Fibroblast of skin of abdomen (primary cell): ENCODE measurements at regions not wholly inside any gene's neighbourhood (a gene's known extent, or its start where the extent isn't known, plus 50 kb on each side); places are given as distances from the start of the nearest gene placed in this dataset.

Experiments
- DNase-seq: peaks from one replicate; pipeline ENCODE4 v3.0.0-alpha.2; 2013

GRCh38 chr4:145345401-145345800 is 136.3 kb upstream of the SMAD1 start:
- DNase-seq = peak; percentile 70

GRCh38 chr4:145341381-145341780 is 140.3 kb upstream of the SMAD1 start:
- no peak for DNase-seq

GRCh38 chr4:145340071-145340675 is 141.5 kb upstream of the SMAD1 start:
- no peak for DNase-seq

- DNase-seq = no peak
Observed at GRCh38 chr4:145339075-145339725, 142.5 kb upstream of the SMAD1 start.

- no peak for DNase-seq
Observed at GRCh38 chr4:145338568-145338967, 143.1 kb upstream of the SMAD1 start.

- DNase-seq = no peak
Observed at GRCh38 chr4:145337391-145337790, 144.3 kb upstream of the SMAD1 start.

GRCh38 chr4:145333786-145334185 is 147.9 kb upstream of the SMAD1 start:
- no peak for DNase-seq

- DNase-seq = no peak
Observed at GRCh38 chr4:145326491-145326890, 146.1 kb upstream of the OTUD4 start.

- DNase-seq = peak; percentile 50
Observed at GRCh38 chr4:145324161-145324560, 143.8 kb upstream of the OTUD4 start.

- peak; percentile 53 for DNase-seq
Observed at GRCh38 chr4:145320294-145320693, 139.9 kb upstream of the OTUD4 start.

- DNase-seq = no peak
Observed at GRCh38 chr4:145319751-145320150, 139.4 kb upstream of the OTUD4 start.

GRCh38 chr4:145316897-145317574 is 136.6 kb upstream of the OTUD4 start:
- peak; percentile 77 for DNase-seq

GRCh38 chr4:145315811-145316225 is 135.4 kb upstream of the OTUD4 start:
- peak; percentile 97 for DNase-seq

GRCh38 chr4:145308598-145308997 is 128.2 kb upstream of the OTUD4 start:
- peak; percentile 29 for DNase-seq

GRCh38 chr4:145307763-145308430 is 127.5 kb upstream of the OTUD4 start:
- no peak for DNase-seq

- no peak for DNase-seq
Observed at GRCh38 chr4:145307120-145307519, 126.7 kb upstream of the OTUD4 start.

GRCh38 chr4:145302725-145303124 is 122.3 kb upstream of the OTUD4 start:
- no peak for DNase-seq

- peak; percentile 61 for DNase-seq
Observed at GRCh38 chr4:145301386-145302080, 121.1 kb upstream of the OTUD4 start.

- DNase-seq = peak; percentile 94
Observed at GRCh38 chr4:145299380-145300076, 119.1 kb upstream of the OTUD4 start.

- DNase-seq = no peak
Observed at GRCh38 chr4:145298885-145299284, 118.5 kb upstream of the OTUD4 start.

- DNase-seq = no peak
Observed at GRCh38 chr4:145297556-145297955, 117.2 kb upstream of the OTUD4 start.

GRCh38 chr4:145295547-145295946 is 115.2 kb upstream of the OTUD4 start:
- peak; percentile 45 for DNase-seq
